ENCODE measurements at regions not wholly inside any gene's neighbourhood (a gene's known extent, or its start where the extent isn't known, plus 50 kb on each side); places are given as distances from the start of the nearest gene placed in this dataset.

DNA sequence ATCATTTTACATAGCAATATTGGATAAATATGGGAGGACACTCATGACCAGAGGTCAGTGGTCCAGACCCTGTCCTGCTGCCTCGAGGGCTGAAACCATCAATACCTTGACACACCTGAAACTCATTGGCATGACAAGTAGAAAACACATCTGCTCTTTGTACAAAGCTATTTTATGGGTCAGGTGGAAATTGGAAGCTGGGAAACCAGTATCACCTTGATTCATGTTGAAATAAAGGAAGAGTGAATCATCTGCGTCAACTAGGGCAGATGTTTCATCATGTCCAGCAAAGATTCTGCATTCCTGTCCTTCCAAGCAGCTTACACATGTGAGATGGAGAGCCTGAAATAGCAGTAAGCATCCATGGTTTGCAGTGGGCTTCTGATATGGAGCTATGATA is 80.0 kb upstream of the ERBB4 start:
- Mint-ChIP-seq H3K9me3 (peaks cover 0 to 3% (median 0%) of the 10 kb centered on the region in 7 donors), H3K36me3 (no peaks in the 10 kb centered on the region), H3K4me3 (no peak overlapping the region), H3K27ac (no peak overlapping the region), H3K27me3 (ENCODE audit: low read depth in 3 of 3) (no peaks in the 10 kb centered on the region), H3K4me1 (no peaks in the 10 kb centered on the region)
- no peaks in the 10 kb centered on the region for H3K27me3 ChIP-seq (ENCODE audit: control insufficient read depth in 2 of 2, insufficient read depth in 2 of 2, low read length in 2 of 2)
- no peak overlapping the region for H2AFZ ChIP-seq (ENCODE audit: insufficient read depth, low read depth, low read length, poor library complexity, severe bottlenecking)
- H3K36me3 ChIP-seq (replicated peaks in 1 of 2; ENCODE audit: control insufficient read depth in 1 of 2, insufficient read depth in 2 of 2, low read length in 2 of 2): no peaks in the 10 kb centered on the region
- H3K4me3 ChIP-seq (replicated peaks in 1 of 3; ENCODE audit: low read depth in 2 of 3, low read length in 3 of 3): no peak overlapping the region
- no peaks in the 10 kb centered on the region for H3K79me2 ChIP-seq (ENCODE audit: insufficient read depth, low read length)
- no CpG with 5 or more reads among the region's 2 CpGs for WGBS (ENCODE audit: insufficient coverage)
- no peaks in the 10 kb centered on the region for H3K4me1 ChIP-seq (ENCODE audit: control insufficient read depth in 1 of 2, insufficient read depth in 2 of 2, low read length in 2 of 2)
- H3K9me3 ChIP-seq (replicated peaks in 1 of 2; ENCODE audit: control insufficient read depth in 1 of 2, insufficient read depth in 1 of 2, low read length in 2 of 2): no peaks in the 10 kb centered on the region
- intact Hi-C loops (cut with micrococcal nuclease): no loop called here
- H3K9ac ChIP-seq (ENCODE audit: insufficient read depth, low read length, poor library complexity, severe bottlenecking): no peak overlapping the region
- no peak for DNase-seq
- no peak overlapping the region for H3K27ac ChIP-seq (ENCODE audit: low read depth in 1 of 2, low read length in 2 of 2)
- TF ChIP-seq, protein P1, sequence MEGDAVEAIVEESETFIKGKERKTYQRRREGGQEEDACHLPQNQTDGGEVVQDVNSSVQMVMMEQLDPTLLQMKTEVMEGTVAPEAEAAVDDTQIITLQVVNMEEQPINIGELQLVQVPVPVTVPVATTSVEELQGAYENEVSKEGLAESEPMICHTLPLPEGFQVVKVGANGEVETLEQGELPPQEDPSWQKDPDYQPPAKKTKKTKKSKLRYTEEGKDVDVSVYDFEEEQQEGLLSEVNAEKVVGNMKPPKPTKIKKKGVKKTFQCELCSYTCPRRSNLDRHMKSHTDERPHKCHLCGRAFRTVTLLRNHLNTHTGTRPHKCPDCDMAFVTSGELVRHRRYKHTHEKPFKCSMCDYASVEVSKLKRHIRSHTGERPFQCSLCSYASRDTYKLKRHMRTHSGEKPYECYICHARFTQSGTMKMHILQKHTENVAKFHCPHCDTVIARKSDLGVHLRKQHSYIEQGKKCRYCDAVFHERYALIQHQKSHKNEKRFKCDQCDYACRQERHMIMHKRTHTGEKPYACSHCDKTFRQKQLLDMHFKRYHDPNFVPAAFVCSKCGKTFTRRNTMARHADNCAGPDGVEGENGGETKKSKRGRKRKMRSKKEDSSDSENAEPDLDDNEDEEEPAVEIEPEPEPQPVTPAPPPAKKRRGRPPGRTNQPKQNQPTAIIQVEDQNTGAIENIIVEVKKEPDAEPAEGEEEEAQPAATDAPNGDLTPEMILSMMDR (IDR thresholded peaks at IDR 0.05): no peak
- no peak overlapping the region for H3K4me2 ChIP-seq (replicated peaks; ENCODE audit: extremely low read depth, low read length, poor library complexity, severe bottlenecking)
- H4K20me1 ChIP-seq (ENCODE audit: insufficient read depth, low read length): no peaks in the 10 kb centered on the region

DNA sequence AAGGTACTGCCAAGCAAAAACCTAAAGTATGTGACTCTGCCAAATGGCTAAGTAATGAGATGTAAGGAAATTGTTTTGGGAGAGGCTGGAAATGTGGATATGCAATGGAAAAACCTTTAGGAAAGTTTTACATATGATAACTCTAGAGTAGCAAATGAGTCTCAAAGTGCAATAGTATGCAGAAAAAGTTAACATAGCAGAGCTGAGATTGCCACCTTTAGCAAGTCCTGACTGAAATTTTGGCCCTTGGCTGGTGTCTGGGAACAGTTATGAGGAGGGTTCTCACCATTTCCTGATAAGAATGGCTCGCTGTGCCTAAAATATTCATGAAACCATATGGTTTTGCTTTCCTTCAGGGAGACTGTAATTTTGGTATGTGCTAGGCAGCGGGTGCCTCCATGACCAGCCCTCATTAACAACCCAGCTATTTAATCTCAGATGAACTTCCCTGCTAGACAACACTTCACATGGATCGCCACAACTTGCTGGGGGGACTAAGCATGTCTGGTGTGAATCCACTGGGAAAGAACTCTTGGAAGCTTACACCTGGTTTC is 72.3 kb upstream of the ERBB4 start:
- peaks cover 0 to 2% (median 0%) of the 10 kb centered on the region in 7 donors for H3K9me3 Mint-ChIP-seq
- Histone ChIP-seq H3K9ac (ENCODE audit: insufficient read depth, low read length, poor library complexity, severe bottlenecking) (no peak overlapping the region), H3K36me3 (replicated peaks in 1 of 2; ENCODE audit: control insufficient read depth in 1 of 2, insufficient read depth in 2 of 2, low read length in 2 of 2) (no peaks in the 10 kb centered on the region), H4K20me1 (ENCODE audit: insufficient read depth, low read length) (no peaks in the 10 kb centered on the region), H3K79me2 (ENCODE audit: insufficient read depth, low read length) (no peaks in the 10 kb centered on the region), H3K4me3 (replicated peaks in 1 of 3; ENCODE audit: low read depth in 2 of 3, low read length in 3 of 3) (no peak overlapping the region), H3K4me1 (ENCODE audit: control insufficient read depth in 1 of 2, insufficient read depth in 2 of 2, low read length in 2 of 2) (no peaks in the 10 kb centered on the region), H3K27me3 (ENCODE audit: control insufficient read depth in 2 of 2, insufficient read depth in 2 of 2, low read length in 2 of 2) (no peaks in the 10 kb centered on the region), H2AFZ (ENCODE audit: insufficient read depth, low read depth, low read length, poor library complexity, severe bottlenecking) (no peak overlapping the region), H3K9me3 (replicated peaks in 1 of 2; ENCODE audit: control insufficient read depth in 1 of 2, insufficient read depth in 1 of 2, low read length in 2 of 2) (no peaks in the 10 kb centered on the region), H3K27ac (ENCODE audit: low read depth in 1 of 2, low read length in 2 of 2) (no peak overlapping the region), H3K4me2 (replicated peaks; ENCODE audit: extremely low read depth, low read length, poor library complexity, severe bottlenecking) (no peak overlapping the region)
- no peaks in the 10 kb centered on the region for H3K36me3 Mint-ChIP-seq
- intact Hi-C loops (cut with micrococcal nuclease): no loop called here
- TF ChIP-seq, protein P1 (IDR thresholded peaks at IDR 0.05): no peak
- DNase-seq: no peak
- no peak overlapping the region for H3K27ac Mint-ChIP-seq
- no peak overlapping the region for H3K4me3 Mint-ChIP-seq
- no peaks in the 10 kb centered on the region for H3K4me1 Mint-ChIP-seq
- no CpG with 5 or more reads among the region's 3 CpGs for WGBS (ENCODE audit: insufficient coverage)
- no peaks in the 10 kb centered on the region for H3K27me3 Mint-ChIP-seq (ENCODE audit: low read depth in 3 of 3)
